Stimulated activated CD4-positive, alpha-beta T cell treated with anti-CD3 and anti-CD28 coated beads, Interleukin-1b, Interleukin-23, amount 100 ng/mL, for 4 hours (primary cell): ENCODE measurements at regions not wholly inside any gene's neighbourhood (a gene's known extent, or its start where the extent isn't known, plus 50 kb on each side); places are given as distances from the start of the nearest gene placed in this dataset.
"Not testable (repeated sequence)": the region's sequence is repeated elsewhere in the genome, so short reads cannot be mapped to it uniquely, and the experiment has no call there.

Experiments used
- DNase-seq, 2 donors: peaks; one replicate each; pipeline ENCODE4 v3.0.0-alpha.2; 2020; ENCODE audit warnings: low read depth in 2 of 2

DNA sequence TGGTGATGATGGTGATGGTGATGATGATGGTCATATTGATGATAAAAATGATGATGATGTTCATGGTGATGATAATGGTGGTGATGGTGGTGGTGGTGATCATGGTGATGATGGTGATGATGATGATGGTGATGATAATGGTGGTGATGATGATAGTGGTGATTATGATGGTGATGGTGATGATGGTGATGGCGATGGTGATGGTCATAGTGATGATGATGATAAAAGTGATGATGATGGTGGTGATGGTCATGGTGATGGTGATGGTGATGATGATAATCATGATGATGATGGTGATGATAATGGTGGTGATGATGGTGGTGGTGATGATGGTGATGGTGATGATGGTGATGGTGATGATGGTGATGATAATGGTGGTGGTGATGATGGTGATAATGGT, 478.7 kb downstream of the TYW1 start:
- no peak for DNase-seq

DNA sequence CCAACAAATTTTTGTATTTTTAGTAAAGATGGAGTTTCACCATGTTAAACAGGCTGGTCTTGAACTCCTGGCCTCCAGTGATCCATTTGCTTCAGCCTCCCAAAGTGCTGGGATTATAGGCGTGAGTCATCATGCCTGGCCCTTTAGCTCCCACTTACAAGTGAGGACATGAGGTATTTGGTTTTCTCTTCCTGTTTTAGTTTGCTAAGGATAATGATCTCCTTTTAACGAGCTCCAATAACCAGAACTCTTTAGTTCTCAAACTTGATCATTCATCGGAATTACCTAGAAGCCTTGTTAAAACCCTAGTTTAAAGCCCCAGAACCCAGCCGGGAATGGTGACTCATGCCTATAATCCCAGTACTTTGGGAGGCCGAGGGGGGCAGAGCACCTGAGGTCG, 481.4 kb downstream of the TYW1 start:
- no peak for DNase-seq

DNA sequence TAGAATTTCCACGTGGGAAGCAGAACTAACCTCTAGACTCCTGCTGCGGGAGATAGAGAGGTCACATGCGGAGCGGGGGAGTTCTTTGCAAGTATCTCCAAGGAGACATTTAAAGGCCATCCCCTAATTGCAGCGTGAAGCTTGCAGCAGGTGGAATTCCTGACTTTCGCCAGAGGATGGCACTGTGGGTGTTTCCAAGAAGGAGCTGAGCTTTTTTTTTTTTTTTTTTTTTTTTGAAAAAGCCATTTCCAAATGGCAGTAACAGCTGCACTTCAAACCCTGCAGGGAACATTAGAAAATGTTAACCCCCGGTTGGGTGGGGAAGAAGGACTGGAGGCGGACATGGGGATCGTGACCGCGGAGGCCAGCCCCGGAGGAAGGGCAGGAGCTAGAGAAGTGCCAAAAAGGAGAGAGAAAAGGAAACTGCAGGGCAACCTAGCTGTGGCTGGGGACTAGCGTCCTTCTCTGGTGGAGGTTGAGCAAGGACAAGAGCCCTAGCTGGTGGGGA, 487.7 kb downstream of the TYW1 start:
- DNase-seq = no peak

DNA sequence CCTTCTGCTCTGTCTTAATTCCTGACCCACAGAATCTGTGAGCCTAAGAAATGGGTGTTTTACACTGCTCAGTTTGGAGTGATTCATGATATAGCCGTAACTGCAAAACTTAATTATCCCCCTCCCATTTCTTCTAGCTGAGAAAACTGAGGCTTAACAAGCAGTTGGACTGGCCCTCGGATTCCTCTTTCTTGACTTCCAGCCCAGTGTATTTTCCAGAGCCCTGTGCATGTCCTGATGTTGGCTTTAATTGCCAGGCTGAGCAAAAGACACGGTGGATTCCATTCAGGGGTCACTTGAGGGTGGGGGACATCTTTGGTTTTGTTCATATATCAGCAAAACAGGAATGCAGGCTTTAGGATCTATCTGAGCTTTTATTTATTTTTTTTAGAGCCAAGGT, 489.8 kb downstream of the TYW1 start:
- DNase-seq = no peak

DNA sequence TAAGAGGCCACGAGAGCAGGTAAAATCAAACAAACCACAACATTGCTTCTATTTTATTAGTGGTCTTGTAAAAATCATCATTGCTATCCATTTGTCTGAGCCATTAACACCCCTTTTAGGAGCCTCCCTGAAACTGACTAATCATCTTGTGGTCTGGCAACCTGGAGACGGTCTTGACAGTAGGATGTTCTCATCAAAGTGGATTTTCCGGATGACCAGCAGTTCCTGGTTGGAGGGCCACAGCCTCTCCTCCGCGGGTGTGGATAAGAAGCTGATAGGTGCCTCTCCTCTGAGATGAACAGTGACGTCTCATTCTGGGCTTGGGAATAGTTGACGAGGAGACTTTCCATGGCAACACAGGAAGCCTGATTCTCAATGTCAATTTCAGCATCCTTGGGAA, 490.7 kb downstream of the TYW1 start:
- no peak for DNase-seq

DNA sequence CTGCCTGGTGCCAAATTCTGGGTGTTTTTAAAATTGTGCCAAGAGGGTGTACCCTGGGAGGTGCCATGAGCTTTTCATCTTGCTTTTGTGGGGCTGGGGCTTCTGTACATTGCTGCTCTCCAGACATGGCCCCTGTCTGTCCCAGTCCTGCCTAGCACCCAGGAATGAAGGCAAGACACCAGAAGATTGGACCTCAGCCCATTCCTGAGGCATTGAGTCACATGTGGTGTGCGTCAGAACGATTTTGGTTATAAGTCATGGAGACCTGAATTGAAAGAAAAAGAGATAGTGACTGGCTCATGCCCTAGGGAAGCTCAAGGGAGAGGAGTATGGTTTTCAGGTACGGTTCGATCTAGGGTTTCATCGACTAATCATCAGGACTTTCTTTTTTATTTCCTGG, 493.2 kb downstream of the TYW1 start:
- DNase-seq = no peak

DNA sequence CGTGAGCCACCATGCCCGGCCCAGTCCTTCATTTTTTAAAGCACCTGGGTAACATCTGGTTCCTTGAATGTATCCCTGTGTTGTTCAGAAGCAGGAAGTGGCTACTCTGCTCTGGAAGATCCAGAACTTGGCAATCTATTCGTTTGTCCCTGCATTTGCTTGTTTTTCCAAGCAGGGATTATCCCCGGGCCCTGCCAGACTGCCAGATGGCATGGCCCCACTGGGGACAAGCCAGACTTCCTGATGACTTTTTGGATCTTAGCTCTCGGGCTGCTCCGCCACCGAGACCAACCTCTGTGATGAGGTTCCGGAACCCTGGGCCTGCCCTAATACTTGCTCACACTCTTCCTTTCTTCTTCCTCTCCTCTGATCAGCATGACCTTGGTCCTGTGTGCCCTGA, 496.7 kb downstream of the TYW1 start:
- no peak for DNase-seq

DNA sequence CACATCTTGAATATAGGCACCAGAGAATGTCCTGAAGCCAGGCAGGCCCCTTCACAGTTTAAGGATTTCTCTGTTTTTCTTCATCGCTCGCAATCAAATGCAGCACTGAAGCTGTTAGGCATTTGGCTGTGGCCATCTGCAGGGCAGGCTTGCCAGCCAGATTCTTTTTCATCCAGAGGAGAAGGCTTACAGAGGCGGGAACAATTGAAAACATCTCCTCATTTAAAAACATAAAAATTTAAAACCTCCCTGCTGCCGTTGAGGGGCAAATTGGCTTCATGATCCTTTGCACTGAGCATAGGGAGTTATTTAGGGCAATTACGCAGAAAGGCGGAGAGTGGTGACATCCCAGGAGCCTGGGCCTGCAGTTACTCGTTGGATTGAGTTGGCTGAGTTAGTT, 500.0 kb downstream of the TYW1 start:
- no peak for DNase-seq

DNA sequence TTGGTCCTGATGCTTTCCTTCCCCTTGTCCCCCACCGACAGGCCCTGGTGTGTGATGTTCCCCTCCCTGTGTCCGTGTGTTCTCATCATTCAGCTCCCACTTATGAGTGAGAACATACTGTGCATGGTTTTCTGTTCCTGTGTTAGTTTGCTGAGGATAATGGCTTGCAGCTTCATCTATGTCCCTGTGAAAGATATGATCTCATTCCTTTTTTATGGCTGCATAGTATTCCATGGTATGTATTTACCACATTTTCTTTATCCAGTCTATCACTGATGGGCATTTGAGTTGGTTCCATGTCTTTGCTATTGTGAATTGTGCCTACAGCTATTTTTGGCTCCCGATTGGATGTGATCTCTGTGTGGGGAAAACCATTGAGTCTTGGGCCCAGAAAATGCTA, 501.3 kb downstream of the TYW1 start:
- DNase-seq = not testable (repeated sequence)

DNA sequence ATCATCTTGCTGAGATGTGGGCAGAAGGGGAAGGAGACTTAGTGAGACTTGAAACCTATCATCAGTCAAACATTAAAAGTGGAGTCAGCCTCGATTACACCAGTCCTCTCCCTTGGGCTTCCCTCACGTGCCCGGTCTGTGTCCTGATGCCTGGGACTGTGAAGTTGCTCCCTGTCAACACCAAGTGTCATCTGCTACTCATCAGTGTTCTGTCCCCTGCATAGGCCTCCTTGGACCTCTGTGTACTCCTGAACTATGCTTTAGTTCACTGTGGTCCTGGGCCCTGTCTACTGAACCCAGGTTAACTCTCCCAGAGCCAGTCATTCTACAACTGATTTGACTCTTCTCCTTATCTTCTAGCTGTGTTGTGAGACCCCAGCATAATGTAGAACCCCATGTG, 506.3 kb downstream of the TYW1 start:
- DNase-seq = no peak

DNA sequence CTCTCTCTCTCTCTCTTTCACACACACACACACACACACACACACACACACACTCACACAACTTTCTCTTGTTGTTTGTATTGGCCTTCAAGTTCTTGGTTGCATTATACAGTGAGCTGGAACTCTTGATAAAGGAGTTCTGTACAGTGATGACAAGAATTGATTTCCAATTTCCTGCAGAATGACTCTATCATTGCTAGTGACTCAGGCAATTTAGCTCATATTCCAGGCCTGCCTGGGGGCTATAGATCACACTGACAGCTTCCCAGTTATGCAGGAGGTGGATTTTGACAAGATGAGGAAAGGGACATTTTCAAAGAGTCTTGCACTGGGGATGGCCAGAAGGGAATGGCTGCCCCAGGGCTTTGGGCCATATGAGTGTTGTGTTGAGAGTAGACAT, 508.8 kb downstream of the TYW1 start:
- no peak for DNase-seq

DNA sequence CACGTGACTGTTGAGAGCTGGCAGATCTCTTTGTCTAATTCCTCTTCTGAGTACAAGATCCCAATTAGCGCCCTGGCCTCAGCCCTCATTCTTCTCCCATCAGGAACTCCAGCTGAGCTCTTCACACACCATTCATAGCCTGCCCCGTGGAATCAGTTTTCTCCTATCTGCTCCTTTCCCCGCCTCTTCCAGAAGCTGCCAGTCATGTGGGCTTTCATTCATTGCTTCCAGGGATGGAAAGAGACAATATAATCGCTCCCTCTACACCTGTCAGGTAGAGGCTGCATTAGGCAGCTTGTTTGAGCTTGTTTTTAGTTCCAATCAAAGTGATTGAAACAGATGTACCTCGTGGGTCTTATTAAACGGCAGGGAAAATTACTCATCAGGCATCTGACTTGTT, 515.8 kb downstream of the TYW1 start:
- DNase-seq = no peak

DNA sequence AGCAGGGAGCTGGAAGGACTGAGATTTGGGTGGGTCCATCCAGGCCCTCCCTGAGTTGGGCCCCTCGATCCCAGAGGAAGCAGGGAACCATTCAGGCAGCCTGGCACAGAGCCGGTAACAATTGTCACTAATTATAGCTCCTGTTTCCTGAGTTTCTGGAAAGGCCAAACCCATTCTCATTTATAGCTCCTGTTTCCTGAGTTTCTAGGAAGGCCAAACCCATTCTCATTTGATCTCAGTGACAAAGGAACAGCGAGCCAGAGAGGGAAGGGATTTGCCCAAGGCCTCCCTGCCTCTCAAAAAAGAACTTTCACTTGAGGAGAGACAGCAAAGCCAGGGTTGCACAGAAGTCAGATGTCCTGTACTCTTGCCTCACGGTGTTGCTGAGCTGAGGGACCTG, 521.9 kb downstream of the TYW1 start:
- no peak for DNase-seq

DNA sequence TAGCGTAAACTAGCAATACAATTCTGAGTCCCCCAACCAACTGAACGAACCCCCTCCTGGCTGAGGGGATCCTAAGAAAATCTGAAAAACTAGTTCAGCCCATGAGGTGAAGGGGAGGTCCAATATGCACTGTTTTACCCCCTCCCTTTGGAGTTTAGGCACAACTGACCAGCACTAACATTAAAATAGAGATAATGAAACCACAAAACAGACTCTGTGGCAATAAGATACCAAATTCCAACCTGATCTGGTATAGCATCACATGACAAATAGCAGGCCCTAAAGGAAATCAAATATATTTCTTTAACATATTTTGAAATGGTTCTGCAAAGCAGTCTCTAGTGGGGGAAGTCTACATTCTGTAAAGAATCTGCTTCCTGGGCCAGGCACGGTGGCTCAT, 522.5 kb downstream of the TYW1 start:
- no peak for DNase-seq

DNA sequence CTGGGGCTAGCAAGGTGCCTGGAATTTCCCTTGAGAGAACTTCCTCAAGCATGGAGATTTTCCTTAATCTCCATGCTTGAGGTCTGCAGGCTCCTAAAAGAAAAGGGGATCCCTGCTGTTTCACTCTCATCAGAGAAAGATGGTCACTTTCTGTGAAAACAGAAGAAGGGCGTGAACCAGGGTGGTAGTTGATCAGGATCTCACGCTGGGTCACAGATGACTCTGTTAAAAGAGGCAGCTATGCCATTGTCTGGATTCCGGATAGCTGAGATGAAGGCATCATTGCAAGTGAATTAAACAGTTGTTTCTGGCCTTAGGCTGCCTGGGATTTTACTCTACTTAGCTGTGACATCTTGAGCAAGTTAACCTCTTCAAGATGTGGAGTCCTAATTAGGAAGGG, 525.9 kb downstream of the TYW1 start:
- no peak for DNase-seq

DNA sequence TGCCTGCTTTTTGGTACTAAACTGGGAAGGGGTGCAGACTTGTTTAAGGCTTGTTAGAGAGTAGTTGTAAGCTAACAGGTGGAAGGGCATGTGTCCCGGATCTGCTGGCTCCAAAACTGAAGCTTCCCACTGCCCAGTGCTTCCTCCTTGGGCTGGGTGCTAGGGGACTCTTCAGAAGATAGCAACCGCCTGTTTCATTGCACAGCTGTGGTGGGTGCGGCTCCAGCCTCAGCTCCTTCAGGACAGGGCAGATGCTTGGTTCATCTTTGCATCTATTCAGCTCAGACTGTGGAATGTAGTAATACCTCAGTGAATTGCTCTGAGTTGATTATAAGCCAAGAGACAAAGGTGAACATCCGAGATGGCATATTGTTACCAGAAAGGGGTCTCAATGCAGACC, 527.1 kb downstream of the TYW1 start:
- DNase-seq = no peak

DNA sequence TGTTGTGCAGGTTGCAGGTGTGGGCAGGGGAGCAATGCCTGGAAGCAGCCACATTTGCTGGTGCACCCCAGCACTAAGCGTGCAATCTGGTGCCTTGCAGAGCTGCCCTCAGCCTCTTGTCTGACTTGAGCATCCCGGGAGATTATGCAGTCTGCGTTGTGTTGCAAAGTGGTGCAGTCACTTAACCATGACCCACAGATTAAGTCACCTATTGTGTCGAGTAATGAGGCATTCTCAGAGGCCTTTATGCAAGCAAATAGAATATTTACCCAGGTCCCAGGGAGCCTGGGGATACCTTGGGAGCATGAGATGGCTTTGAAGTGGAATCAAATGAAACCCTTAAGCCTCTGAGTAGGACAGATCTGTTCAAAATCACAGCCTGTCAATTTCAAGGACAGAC, 529.0 kb downstream of the TYW1 start:
- no peak for DNase-seq

DNA sequence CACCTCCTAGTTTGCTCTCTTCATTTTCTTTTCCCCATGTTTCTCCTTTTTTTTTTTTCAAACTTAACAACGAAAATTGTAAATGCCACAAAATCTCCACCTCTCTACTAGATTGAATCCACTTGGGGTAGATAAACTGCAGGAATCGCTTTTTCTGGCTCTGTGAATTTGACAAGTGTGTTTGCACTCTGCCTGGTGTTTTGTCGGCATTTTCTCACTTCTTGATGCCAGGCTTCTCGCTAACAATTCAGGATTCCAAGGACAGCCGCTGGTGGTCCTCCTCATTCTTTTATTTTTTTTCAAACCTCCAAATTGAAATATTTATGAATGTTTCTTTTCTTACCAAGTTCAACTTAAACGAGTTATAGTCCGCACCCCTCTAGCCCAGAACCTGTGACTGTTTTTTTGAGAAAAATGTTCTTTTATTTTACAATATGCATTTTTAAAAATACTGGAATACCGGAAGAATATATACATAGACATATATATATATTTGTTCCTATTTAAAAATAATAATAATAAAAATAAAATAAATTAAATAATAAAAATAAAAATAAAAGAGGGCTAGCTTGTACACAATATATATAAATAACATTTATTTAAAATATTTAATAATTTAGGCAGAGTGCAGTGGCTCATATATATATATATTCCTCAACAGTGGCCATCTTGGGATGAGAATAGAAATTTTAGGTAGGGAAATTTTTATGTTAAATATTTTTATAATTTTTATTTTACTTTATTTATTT, 538.8 kb downstream of the TYW1 start:
- no peak for DNase-seq

DNA sequence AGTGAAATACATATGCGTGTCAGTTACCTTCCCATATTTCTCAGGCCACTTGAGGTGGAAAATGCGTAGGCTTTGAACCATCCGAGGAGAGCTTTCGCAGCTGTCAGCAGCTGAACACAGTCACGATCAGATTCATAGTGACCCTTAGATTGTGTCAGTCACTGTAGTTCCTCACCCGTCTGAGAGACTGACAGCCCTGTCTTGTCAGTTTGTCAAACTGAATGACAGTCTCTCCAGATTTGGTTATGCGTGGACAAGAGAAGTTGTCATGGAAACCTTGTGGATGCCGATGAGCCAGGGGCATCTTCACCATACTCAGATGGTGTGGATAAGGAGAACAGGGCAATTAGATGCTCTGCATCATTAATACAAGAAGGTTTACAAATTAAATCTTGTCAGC, 546.3 kb downstream of the TYW1 start:
- no peak for DNase-seq

DNA sequence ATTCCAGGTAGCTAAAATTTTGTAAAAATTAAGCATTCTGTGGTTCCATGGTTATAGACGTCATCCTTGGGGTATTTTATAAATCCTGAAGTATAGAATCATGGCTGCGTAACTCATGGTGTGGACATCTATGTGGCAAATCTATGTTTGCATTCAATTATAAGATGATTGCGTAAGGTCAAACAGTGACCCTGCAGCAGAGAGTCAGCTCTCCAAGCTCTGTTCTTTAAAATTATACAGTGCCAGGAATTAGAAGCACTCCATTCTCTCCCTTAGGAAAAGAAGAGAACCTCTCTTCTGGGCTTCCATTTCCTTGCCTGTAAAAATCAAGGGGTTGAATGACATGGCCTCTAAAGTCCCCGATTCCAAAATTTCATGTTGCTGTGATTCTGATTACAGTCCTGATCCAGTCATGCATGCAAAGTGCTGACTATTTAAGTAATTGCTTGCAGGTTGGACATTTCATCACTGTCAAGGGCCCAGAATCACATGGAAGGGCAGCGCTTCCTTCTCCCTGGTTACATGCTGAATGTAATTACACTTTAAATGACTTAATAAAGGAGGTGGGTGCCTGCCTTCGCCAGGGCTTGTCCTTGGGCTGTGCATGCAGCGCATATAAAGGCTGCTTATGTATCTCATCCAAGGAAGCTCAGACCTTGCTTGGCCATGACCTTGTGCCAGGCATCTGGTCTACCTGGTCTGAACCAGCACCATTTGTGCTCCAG, 550.7 kb downstream of the TYW1 start:
- no peak for DNase-seq

DNA sequence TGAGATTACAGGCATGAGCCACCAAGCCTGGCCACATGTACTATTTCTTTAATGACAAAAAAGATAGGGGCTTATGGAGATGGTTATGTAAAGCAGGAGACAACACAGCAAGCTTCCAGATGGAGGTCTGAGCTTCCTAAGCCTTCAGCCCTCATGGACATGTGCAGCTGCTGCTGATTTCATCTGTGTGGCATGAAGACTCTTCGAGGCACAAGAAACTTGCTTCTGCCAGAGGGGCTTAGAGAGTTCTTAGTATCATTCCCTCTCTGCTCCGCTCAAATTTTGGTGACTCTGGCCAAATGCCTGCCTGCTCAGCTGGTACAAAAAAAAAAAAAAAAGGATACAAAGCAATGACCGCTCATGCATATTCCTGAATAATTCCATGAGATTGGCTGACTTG, 552.5 kb downstream of the TYW1 start:
- DNase-seq = no peak

DNA sequence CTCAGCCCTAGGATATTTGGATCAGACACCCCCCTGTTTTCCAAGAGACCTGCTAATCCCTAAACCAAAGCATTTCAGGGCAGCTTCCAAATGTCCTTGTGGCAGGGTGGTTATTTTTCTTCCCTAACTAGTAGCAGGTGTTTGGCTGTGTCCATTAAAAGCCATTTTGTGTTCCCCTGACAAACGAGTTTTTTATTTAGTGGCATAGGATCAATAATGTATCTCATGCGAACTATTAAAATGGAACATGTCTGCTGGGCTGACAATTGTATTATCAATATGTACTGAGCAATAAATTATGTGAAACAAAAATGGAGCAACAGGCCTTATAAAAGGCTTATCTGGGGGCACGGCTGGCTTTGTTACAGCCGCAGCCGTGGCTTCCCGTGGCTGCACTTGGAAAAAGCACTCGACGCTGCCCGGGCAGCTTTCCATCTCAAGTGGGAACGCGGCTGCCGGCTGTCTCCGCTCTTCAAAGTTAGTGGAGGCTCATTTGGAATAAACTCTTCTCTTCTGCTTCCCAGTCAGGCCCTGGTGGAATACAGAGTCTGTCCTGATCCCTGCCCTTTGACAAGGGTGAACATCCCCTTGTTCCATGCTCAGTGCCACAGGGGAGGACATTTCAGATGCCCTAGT, 554.3 kb downstream of the TYW1 start:
- no peak for DNase-seq

DNA sequence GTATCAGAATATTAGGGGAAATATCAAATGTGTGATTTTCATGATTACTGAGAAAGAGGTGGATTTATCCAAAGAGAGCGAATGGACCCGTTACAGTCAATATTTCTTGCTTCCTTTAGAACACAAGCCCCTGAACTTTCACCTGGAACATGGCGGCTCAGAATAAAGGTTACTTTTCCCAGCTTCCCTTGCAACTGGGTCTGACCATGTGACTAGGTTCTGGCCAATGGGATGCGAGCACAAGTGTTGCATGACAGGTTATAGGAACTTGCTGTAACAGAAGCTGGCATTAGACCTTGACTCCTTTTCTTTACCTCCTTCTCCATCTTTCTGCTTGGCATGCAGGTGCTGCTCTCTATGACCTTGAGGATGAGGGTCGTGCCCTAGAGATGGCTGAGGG, 556.1 kb downstream of the TYW1 start:
- DNase-seq = no peak
